HEK293T (cell line): ENCODE measurements at regions not wholly inside any gene's neighbourhood (a gene's known extent, or its start where the extent isn't known, plus 50 kb on each side); places are given as distances from the start of the nearest gene placed in this dataset.

Experiments
- BHLHE40 ChIP-seq: fragments of 450-650 bp; IDR thresholded peaks from 2 replicates; pipeline ENCODE4 v1.6.1; 2016; ENCODE audit warnings: mild to moderate bottlenecking, moderate library complexity, borderline replicate concordance
- FOXM1 ChIP-seq: fragments of 450-650 bp; IDR thresholded peaks from 2 replicates; pipeline ENCODE4 v1.6.1; 2017; ENCODE audit warnings: mild to moderate bottlenecking, borderline replicate concordance
- SP1 ChIP-seq: fragments of 450-650 bp; IDR thresholded peaks from 2 replicates; pipeline ENCODE4 v1.6.1; 2017

DNA sequence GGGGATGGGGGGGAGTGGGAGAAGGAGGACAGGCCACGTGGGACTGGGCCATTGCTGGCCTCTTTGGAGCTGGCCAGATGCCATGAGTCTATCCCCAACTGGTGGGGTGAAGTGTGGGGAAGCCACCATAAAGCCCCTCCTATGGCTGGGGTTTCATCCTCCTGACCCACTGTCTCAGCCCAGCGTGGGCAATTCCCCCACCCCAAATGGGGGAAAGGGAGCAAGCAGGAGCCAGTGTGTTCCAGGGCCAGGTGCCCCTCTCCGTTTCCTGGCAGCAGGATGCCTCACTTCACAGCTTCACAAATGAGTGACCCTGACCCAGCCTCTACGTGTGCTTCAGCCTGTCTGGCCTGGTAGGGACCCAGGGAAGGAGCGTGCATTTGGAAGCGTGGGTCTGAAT is 474.7 kb upstream of the HS6ST1 start:
- no peak for TF ChIP-seq FOXM1
- TF ChIP-seq SP1 = no peak
- no peak for TF ChIP-seq BHLHE40
